Forelimb muscle (tissue), 1 donor: ENCODE measurements at regions not wholly inside any gene's neighbourhood (a gene's known extent, or its start where the extent isn't known, plus 50 kb on each side); places are given as distances from the start of the nearest gene placed in this dataset.

Source experiments
- DNase-seq: peaks from one replicate; pipeline ENCODE4 v3.0.0-alpha.2; 2013; ENCODE audit warnings: low read depth

- no peak for DNase-seq
These were observed 526.4 kb upstream of the SPHKAP start for GRCh38 chr2:228707846-228708245.

GRCh38 chr2:228705318-228705717 lies 523.8 kb upstream of the SPHKAP start:
- DNase-seq, result no peak

GRCh38 chr2:228703152-228703551 lies 521.7 kb upstream of the SPHKAP start:
- no peak for DNase-seq

- DNase-seq, result no peak
These were observed 520.0 kb upstream of the SPHKAP start for GRCh38 chr2:228701506-228701905.

- DNase-seq, result no peak
These were observed 519.2 kb upstream of the SPHKAP start for GRCh38 chr2:228700638-228701037.

GRCh38 chr2:228699888-228700287 lies 518.4 kb upstream of the SPHKAP start:
- DNase-seq, result no peak

GRCh38 chr2:228699400-228699799 lies 517.9 kb upstream of the SPHKAP start:
- no peak for DNase-seq

- no peak for DNase-seq
These were observed 517.5 kb upstream of the SPHKAP start for GRCh38 chr2:228698963-228699362.

GRCh38 chr2:228697456-228697855 lies 516.0 kb upstream of the SPHKAP start:
- DNase-seq, result no peak

- no peak for DNase-seq
These were observed 509.2 kb upstream of the SPHKAP start for GRCh38 chr2:228690681-228691080.

- DNase-seq, result no peak
These were observed 507.6 kb upstream of the SPHKAP start for GRCh38 chr2:228689053-228689452.

- no peak for DNase-seq
These were observed 506.6 kb upstream of the SPHKAP start for GRCh38 chr2:228688007-228688645.

GRCh38 chr2:228681979-228682378 lies 500.5 kb upstream of the SPHKAP start:
- no peak for DNase-seq

- no peak for DNase-seq
These were observed 499.9 kb upstream of the SPHKAP start for GRCh38 chr2:228681426-228681825.

- no peak for DNase-seq
These were observed 496.6 kb upstream of the SPHKAP start for GRCh38 chr2:228678110-228678509.

- DNase-seq, result peak; percentile 86
These were observed 494.2 kb upstream of the SPHKAP start for GRCh38 chr2:228675646-228676045.

GRCh38 chr2:228675091-228675490 lies 493.6 kb upstream of the SPHKAP start:
- peak; percentile 81 for DNase-seq

GRCh38 chr2:228673876-228674554 lies 492.5 kb upstream of the SPHKAP start:
- no peak for DNase-seq

- DNase-seq, result peak; percentile 75
These were observed 488.2 kb upstream of the SPHKAP start for GRCh38 chr2:228669690-228670089.

GRCh38 chr2:228665232-228665631 lies 483.7 kb upstream of the SPHKAP start:
- DNase-seq, result no peak

- no peak for DNase-seq
These were observed 477.5 kb upstream of the SPHKAP start for GRCh38 chr2:228658998-228659397.

GRCh38 chr2:228657807-228658402 lies 476.4 kb upstream of the SPHKAP start:
- no peak for DNase-seq

- DNase-seq, result no peak
These were observed 473.8 kb upstream of the SPHKAP start for GRCh38 chr2:228655331-228655730.
